Erythroblast (primary cell): ENCODE measurements at regions not wholly inside any gene's neighbourhood (a gene's known extent, or its start where the extent isn't known, plus 50 kb on each side); places are given as distances from the start of the nearest gene placed in this dataset.
A peak's percentile ranks its signal among the peaks of the same experiment; 100 is the strongest.

Experiments used
- DNase-seq, 2 experiments: peaks; one replicate each; lab custom pipeline; 2025; lab: John Stamatoyannopoulos, UW
- GATA1 ChIP-seq: IDR thresholded peaks from 2 replicates; pipeline ENCODE4 v1.6.1; 2011; ENCODE audit warnings: low read depth, mild to moderate bottlenecking, control low read depth, low read length, moderate library complexity
- POLR2A ChIP-seq: IDR thresholded peaks from 2 replicates; pipeline ENCODE4 v1.6.1; 2011; ENCODE audit warnings: mild to moderate bottlenecking, low read length

DNA sequence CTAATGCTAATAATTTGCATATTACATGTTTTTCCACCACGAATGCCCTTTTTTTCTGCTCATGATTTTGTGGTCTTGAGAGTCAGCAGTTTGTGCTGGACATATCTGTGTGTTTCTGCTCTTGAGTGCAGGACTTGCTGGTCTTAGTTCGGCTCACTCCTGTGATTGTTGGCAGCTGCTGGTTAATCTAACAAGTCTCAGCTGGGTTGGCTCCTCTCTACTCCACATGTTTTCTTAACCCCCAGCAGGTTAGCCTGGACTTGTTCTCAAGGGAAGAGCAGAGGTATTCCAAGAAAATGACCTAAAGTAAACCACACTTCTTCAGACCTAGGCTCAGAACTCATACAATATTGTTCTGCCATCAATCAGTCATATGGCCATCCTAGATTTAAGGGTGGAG lies 1238.9 kb downstream of the XPNPEP1 start:
- no peak for DNase-seq
- TF ChIP-seq POLR2A (no peak), GATA1 (no peak)

- DNase-seq, result no peak
- TF ChIP-seq POLR2A, result no peak
Observed at GRCh38 chr10:108673741-108674140, 1249.6 kb downstream of the XPNPEP1 start.

DNA sequence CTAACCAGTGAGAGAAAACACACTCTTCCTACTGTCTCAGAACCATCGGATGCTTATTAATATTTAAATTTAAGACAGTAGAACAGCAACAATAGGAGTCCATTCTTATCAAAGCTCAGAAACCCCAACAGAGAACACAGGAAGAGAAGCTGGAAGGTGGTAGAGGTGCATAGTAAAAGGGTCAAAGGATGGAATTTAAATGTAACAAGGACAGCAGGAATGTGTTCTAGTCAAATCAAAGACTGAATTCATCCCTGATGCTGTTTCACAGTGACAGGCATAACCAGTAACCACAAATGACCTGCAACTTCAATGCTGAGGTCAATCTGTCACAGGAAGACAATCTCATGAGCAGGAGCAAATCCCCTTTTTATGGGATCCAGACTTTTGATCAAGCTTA lies 1259.7 kb downstream of the XPNPEP1 start:
- no peak for DNase-seq
- no peak for TF ChIP-seq GATA1
- no peak for TF ChIP-seq POLR2A

DNA sequence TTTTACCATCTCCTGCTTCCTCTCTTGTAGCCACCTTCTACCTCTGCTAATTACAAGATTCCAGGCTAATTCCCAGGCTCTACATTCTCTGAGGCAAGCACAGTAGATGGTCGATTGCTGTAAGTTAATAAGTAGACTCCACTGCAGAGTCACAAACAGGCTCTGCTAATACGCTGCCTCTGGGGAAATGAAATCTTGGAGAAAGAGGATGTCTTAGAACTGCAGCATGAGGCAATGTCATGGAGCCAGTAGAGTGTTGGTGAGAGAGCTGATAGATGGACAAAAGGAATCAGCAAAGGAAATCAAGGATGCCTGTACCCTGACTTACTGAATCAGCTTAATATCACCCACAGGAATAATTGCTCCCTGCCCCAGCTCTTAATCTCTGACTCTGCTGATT lies 1260.3 kb downstream of the XPNPEP1 start:
- TF ChIP-seq POLR2A (no peak), GATA1 (no peak)
- no peak for DNase-seq

- no peak for TF ChIP-seq GATA1
- DNase-seq, result no peak
Observed at GRCh38 chr10:108655057-108655456, 1268.3 kb downstream of the XPNPEP1 start.

GRCh38 chr10:108653531-108653930 lies 1269.8 kb downstream of the XPNPEP1 start:
- DNase-seq, result no peak

GRCh38 chr10:108639010-108639409 lies 1284.3 kb downstream of the XPNPEP1 start:
- TF ChIP-seq GATA1 (no peak), POLR2A (no peak)
- DNase-seq, result no peak

More at GRCh38 chr10:108653531-108653930, 1269.8 kb downstream of the XPNPEP1 start:
- no peak for TF ChIP-seq GATA1
- TF ChIP-seq POLR2A, result no peak

DNA sequence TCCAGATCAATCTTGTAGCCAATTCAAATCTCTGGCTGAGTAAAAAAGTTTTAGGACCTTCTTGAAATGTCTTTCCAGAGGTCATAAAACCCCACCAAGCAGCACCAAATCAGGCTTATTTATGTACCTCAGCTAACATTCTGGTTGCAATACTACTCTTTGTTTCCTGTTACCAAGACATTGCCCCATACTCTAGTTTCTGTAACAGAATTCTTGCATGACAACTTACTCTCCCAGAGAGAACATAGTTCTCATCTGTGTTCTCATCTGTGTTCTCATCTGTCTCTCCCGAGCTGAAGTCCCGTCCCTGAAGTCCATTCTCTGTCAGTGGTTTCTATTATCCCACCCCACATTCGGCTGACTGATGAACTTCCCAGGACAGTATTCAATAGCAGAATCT lies 1285.1 kb downstream of the XPNPEP1 start:
- DNase-seq, result no peak
- TF ChIP-seq POLR2A (no peak), GATA1 (no peak)

DNA sequence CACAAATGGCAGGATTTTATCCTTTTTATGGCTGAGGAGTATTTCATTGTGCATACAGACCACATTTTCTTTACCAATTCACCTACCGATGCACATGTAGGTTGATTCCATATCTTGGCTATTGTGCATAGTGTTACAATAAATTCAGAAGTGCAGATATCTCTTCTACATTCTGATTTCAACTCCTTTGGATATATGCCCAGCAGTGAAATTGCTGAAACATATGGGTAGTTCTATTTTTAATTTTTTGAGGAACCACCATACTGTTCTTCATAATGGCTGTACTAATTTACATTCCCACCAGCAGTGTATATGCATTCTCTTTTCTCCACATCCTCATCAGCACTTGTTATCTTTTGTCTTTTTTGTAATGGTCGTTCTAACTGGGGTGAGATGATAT lies 1290.3 kb downstream of the XPNPEP1 start:
- TF ChIP-seq POLR2A (no peak), GATA1 (no peak)
- DNase-seq, result no peak

DNA sequence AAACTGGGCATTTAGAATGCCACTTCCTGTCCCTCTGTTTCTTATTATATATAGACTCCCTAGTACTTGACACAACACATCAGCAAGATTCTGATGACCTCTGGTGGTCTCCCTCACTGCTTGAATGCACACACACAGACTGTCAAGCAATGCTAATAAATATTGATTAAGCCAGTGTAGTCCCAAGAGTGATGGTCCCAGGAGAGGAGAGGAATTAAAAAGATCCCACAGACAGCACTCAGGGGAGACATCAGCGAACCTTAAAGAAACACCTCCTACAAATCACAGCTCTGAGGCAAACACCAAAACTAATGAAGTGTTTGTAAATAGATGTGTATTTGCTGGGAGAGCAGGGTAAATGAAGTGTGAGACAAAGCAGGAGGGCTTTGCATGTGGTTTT lies 1291.2 kb downstream of the XPNPEP1 start:
- TF ChIP-seq GATA1, result no peak
- no peak for TF ChIP-seq POLR2A
- DNase-seq, result peak; percentile 2 to 31

DNA sequence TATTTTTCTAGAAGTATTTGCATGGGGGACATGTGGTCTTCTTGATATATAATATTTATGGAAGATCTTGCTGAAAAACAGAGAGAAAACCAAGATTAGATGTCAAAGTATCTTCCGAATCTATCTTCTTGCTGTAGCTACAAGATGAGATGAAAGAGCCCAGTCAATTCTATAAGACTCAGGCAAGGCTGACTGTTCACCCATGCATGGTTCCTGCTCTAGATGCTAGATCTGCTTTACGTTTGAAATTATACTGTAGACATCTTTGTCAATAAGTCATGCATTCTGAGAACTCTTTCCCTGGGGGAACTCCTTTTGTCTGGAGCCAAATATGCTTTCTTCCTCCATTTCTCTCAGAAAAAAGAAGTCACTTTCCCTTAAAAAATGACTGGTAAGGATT lies 1292.0 kb downstream of the XPNPEP1 start:
- DNase-seq, result no peak
- no peak for TF ChIP-seq POLR2A
- TF ChIP-seq GATA1, result no peak

- TF ChIP-seq GATA1, result no peak
- TF ChIP-seq POLR2A, result no peak
- DNase-seq, result no peak
Observed at GRCh38 chr10:108629834-108630233, 1293.5 kb downstream of the XPNPEP1 start.

GRCh38 chr10:108624052-108624451 lies 1299.3 kb downstream of the XPNPEP1 start:
- TF ChIP-seq GATA1 (no peak), POLR2A (no peak)
- DNase-seq, result no peak

DNA sequence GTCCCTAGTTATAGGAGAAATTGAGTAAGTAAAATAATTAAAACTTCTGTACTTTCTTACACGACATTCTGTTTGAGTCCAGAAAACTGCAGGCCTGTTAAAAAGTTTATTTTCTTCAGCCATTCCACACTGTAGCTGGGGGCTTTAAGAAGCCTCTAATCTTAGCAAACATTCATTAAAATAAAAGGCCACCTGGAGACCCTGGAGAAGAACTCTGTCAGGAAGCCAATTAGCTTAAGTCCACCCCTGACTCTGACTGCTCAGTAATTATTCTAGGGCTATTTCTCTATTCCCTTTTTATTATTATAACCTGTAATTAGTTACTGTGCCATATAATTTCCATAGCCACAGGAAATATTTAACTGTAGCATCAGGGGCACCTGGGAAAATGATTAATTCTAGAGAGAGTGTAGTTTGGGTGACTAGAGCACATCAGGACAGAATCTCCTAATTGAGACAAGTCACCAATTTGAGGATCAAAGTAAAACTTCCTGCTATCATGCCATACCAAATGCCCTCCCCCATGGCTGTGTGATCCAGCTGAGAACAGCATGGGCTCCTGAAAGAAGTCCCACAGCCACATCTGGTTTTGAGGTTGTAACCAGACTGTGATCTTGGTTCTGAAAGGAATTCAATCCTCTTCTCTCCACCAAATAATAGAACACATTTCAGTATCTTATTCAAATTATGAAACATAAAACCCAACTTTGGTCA lies 1302.3 kb downstream of the XPNPEP1 start:
- TF ChIP-seq GATA1, result no peak
- TF ChIP-seq POLR2A, result no peak
- DNase-seq, result no peak

GRCh38 chr10:108616559-108617285 lies 1306.6 kb downstream of the XPNPEP1 start:
- no peak for DNase-seq
- TF ChIP-seq GATA1 (no peak), POLR2A (no peak)
